H1 (cell line): ENCODE measurements at regions not wholly inside any gene's neighbourhood (a gene's known extent, or its start where the extent isn't known, plus 50 kb on each side); places are given as distances from the start of the nearest gene placed in this dataset.
"Not testable (repeated sequence)": the region's sequence is repeated elsewhere in the genome, so short reads cannot be mapped to it uniquely, and the experiment has no call there.

Experiments
- CTCF ChIA-PET: fragments of 300-600 bp; sonication (Branson Sonifier 250); formaldehyde crosslinking; loops from one replicate; lab custom pipeline; 2021; ENCODE audit not compliant: partially characterized antibody; lab: Charles Lee
- POLR2A ChIA-PET: fragments of 300-600 bp; sonication (Branson Sonifier 250); formaldehyde crosslinking; loops from one replicate; lab custom pipeline; 2021; ENCODE audit warnings: inconsistent platforms; ENCODE audit not compliant: partially characterized antibody; lab: Charles Lee
- DNase-seq, 2 experiments: peaks; one replicate each; pipeline versions ENCODE4 v3.0.0 to v3.0.0-alpha.2; 2010 to 2022; ENCODE audit warnings: low spot score in 2 of 2, low read depth in 1 of 2, mixed read lengths in 1 of 2
- FAIRE-seq: peaks from 2 replicates; lab custom pipeline; 2011; peaks lifted over from hg19 to GRCh38; lab: Jason Lieb, UNC
- H2AFZ ChIP-seq: 2 replicates; pipeline ENCODE4 v1.8.1; 2012; ENCODE audit warnings: low read length, inconsistent platforms
- H2AK5ac ChIP-seq: 2 replicates; pipeline ENCODE4 v1.6.1; 2013; ENCODE audit warnings: low read depth, low read length
- H2BK120ac ChIP-seq: replicated peaks from 2 replicates; pipeline ENCODE3; 2013; ENCODE audit warnings: low read depth, low read length, inconsistent platforms
- H2BK12ac ChIP-seq: 2 replicates; pipeline ENCODE4 v1.6.1; 2013; ENCODE audit warnings: low read depth, low read length
- H2BK15ac ChIP-seq: 2 replicates; pipeline ENCODE4 v1.6.1; 2013; ENCODE audit warnings: low read length
- H2BK20ac ChIP-seq: 2 replicates; pipeline ENCODE4 v1.6.1; 2013; ENCODE audit warnings: low read length
- H2BK5ac ChIP-seq: 2 replicates; pipeline ENCODE4 v1.6.1; 2013; ENCODE audit warnings: low read depth, low read length
- H3K14ac ChIP-seq: 2 replicates; pipeline ENCODE4 v1.6.1; 2013; ENCODE audit warnings: inconsistent platforms; ENCODE audit not compliant: insufficient read length
- H3K18ac ChIP-seq: 2 replicates; pipeline ENCODE4 v1.6.1; 2013; ENCODE audit warnings: low read length; ENCODE audit errors: extremely low read depth
- H3K23ac ChIP-seq: 2 replicates; pipeline ENCODE4 v1.6.1; 2013; ENCODE audit warnings: inconsistent platforms; ENCODE audit not compliant: insufficient read length
- H3K23me2 ChIP-seq: 2 replicates; pipeline ENCODE4 v1.6.1; 2013; ENCODE audit warnings: low read depth, low read length
- H3K27ac ChIP-seq: 2 replicates; pipeline ENCODE4 v1.6.1; 2011; ENCODE audit warnings: low read depth, low read length, inconsistent platforms
- H3K27me3 ChIP-seq, 4 experiments: replicated peaks in 1 of 4; 1 replicate in 1 of 4; 2 replicates in 3 of 4; pipeline versions ENCODE4 v1.6.1 to v1.8.1; 2011 to 2013; ENCODE audit warnings: low read length in 3 of 4, mild to moderate bottlenecking in 3 of 4, inconsistent platforms in 2 of 4, mixed read lengths in 2 of 4, moderate library complexity in 1 of 4; ENCODE audit not compliant: control insufficient read depth in 3 of 4, insufficient read depth in 3 of 4; ENCODE audit errors: extremely low read depth in 1 of 4
- H3K36me3 ChIP-seq, 4 experiments: 2 replicates each; pipeline versions ENCODE4 v1.6.1 to v1.8.1; 2011 to 2013; ENCODE audit warnings: mild to moderate bottlenecking in 4 of 4, low read length in 3 of 4, moderate library complexity in 2 of 4, control low read depth in 1 of 4, inconsistent platforms in 1 of 4; ENCODE audit not compliant: insufficient read depth in 4 of 4, control insufficient read depth in 2 of 4
- H3K4ac ChIP-seq: replicated peaks from 2 replicates; pipeline ENCODE3; 2013; ENCODE audit warnings: low read length, low read depth, mixed read lengths, inconsistent platforms; ENCODE audit not compliant: insufficient read length
- H3K4me1 ChIP-seq, 4 experiments: replicated peaks in 1 of 4; 1 replicate in 1 of 4; 2 replicates in 3 of 4; pipeline versions ENCODE4 v1.6.1 to v1.8.1; 2011 to 2013; ENCODE audit warnings: low read length in 3 of 4, inconsistent platforms in 2 of 4, mixed read lengths in 1 of 4; ENCODE audit not compliant: insufficient read depth in 4 of 4, control insufficient read depth in 3 of 4
- H3K4me2 ChIP-seq, 2 experiments: 2 replicates each; pipeline versions ENCODE4 v1.6.1 to v1.8.1; 2011 to 2013; ENCODE audit warnings: low read depth in 2 of 2, low read length in 2 of 2, control low read depth in 1 of 2, inconsistent platforms in 1 of 2, mild to moderate bottlenecking in 1 of 2; ENCODE audit not compliant: insufficient read depth in 1 of 2
- H3K4me3 ChIP-seq, 4 experiments: fragments of 200-600, 300-600 bp in 1 of 4; sonication (generic), shearing (Covaris generic), sonication (Bioruptor Twin) in 1 of 4; 2 replicates each; pipeline versions ENCODE4 v1.5.1 to v1.8.1; 2011 to 2016; ENCODE audit warnings: low read length in 4 of 4, low read depth in 3 of 4, control low read depth in 2 of 4, inconsistent platforms in 2 of 4, mild to moderate bottlenecking in 2 of 4, mixed read lengths in 1 of 4, moderate library complexity in 1 of 4; ENCODE audit not compliant: insufficient read depth in 2 of 4; ENCODE audit errors: extremely low read depth in 1 of 4
- H3K56ac ChIP-seq: replicated peaks from 2 replicates; pipeline ENCODE3; 2013; ENCODE audit warnings: low read depth, mild to moderate bottlenecking, mixed read lengths, low read length, inconsistent platforms; ENCODE audit not compliant: insufficient read length
- H3K79me1 ChIP-seq: 2 replicates; pipeline ENCODE4 v1.6.1; 2013; ENCODE audit warnings: low read depth, low read length, control low read depth
- H3K79me2 ChIP-seq, 2 experiments: 2 replicates each; pipeline versions ENCODE4 v1.6.1 to v1.8.1; 2012 to 2013; ENCODE audit warnings: low read length in 2 of 2, mild to moderate bottlenecking in 2 of 2, inconsistent platforms in 1 of 2; ENCODE audit not compliant: insufficient read depth in 2 of 2, control insufficient read depth in 1 of 2
- H3K9ac ChIP-seq, 4 experiments: replicated peaks in 1 of 4; 1 replicate in 1 of 4; 2 replicates in 3 of 4; pipeline versions ENCODE4 v1.6.1 to v1.8.1; 2011 to 2013; ENCODE audit warnings: low read depth in 3 of 4, low read length in 3 of 4, control low read depth in 2 of 4, mild to moderate bottlenecking in 2 of 4, moderate library complexity in 2 of 4, inconsistent platforms in 1 of 4; ENCODE audit errors: extremely low read depth in 1 of 4
- H3K9me3 ChIP-seq, 2 experiments: 2 replicates each; pipeline versions ENCODE4 v1.6.1 to v1.8.1; 2012 to 2013; ENCODE audit warnings: mild to moderate bottlenecking in 2 of 2, moderate library complexity in 2 of 2, control low read depth in 1 of 2, inconsistent platforms in 1 of 2, low read depth in 1 of 2, low read length in 1 of 2, mixed read lengths in 1 of 2; ENCODE audit not compliant: insufficient read depth in 2 of 2
- H4K20me1 ChIP-seq, 2 experiments: replicated peaks in 1 of 2; 2 replicates each; pipeline versions ENCODE3 to v1.8.1; 2011 to 2013; ENCODE audit warnings: inconsistent platforms in 2 of 2, low read length in 2 of 2, mild to moderate bottlenecking in 1 of 2; ENCODE audit not compliant: insufficient read depth in 2 of 2, control insufficient read depth in 1 of 2
- H4K5ac ChIP-seq: 2 replicates; pipeline ENCODE4 v1.6.1; 2013; ENCODE audit warnings: low read length, low read depth, mixed read lengths, inconsistent platforms; ENCODE audit not compliant: insufficient read length
- H4K8ac ChIP-seq: 2 replicates; pipeline ENCODE4 v1.8.0; 2013; ENCODE audit warnings: mild to moderate bottlenecking, moderate library complexity, low read length, inconsistent platforms; ENCODE audit not compliant: insufficient read depth; ENCODE audit errors: extremely low read depth
- H4K91ac ChIP-seq: replicated peaks from 2 replicates; pipeline ENCODE3; 2013; ENCODE audit warnings: low read length, mixed read lengths, inconsistent platforms; ENCODE audit not compliant: insufficient read length
- CTCF ChIP-seq, 3 experiments: IDR thresholded peaks; 1 replicate in 2 of 3; 2 replicates in 1 of 3; pipeline versions ENCODE4 v1.5.1 to v1.6.1; 2011; ENCODE audit warnings: low read length in 3 of 3, mild to moderate bottlenecking in 3 of 3, inconsistent platforms in 2 of 3, low read depth in 1 of 3, moderate library complexity in 1 of 3; ENCODE audit not compliant: insufficient read depth in 1 of 3; ENCODE audit errors: control extremely low read depth in 1 of 3
- WGBS, 2 experiments: shearing (Covaris generic) in 1 of 2; methylation state at CpG; one replicate each; pipeline versions ENCODE4 v1.1.6 to v1.1.7; 2013 to 2015; ENCODE audit warnings: low lambda C conversion rate in 2 of 2, mixed read lengths in 2 of 2, inconsistent platforms in 1 of 2, low coverage in 1 of 2, missing lambda C conversion rate in 1 of 2; ENCODE audit not compliant: insufficient replicate concordance in 2 of 2, insufficient coverage in 1 of 2, insufficient read length in 1 of 2; ENCODE audit errors: extremely low coverage in 1 of 2, missing lambda C conversion rate in 1 of 2; 5-methylcytosine and 5-hydroxymethylcytosine counted together

- no peak for TF ChIP-seq CTCF (IDR thresholded peaks at IDR 0.05; ENCODE audit: control extremely low read depth in 1 of 3, insufficient read depth in 1 of 3, low read depth in 1 of 3, low read length in 3 of 3)
These were observed 61.1 kb upstream of the KPNA3 start (continued) for GRCh38 chr13:49853535-49853934.

- H3K27ac ChIP-seq, H3K79me2 ChIP-seq, H3K56ac ChIP-seq, H3K9ac ChIP-seq, H3K23ac ChIP-seq, H3K36me3 ChIP-seq, H3K23me2 ChIP-seq, H4K8ac ChIP-seq, H3K4ac ChIP-seq, H4K5ac ChIP-seq, H3K4me2 ChIP-seq, H2BK120ac ChIP-seq, H3K79me1 ChIP-seq, CTCF ChIA-PET, H3K18ac ChIP-seq, H2AK5ac ChIP-seq, FAIRE-seq, H2BK12ac ChIP-seq, H3K14ac ChIP-seq, H2BK15ac ChIP-seq, H2BK5ac ChIP-seq, H3K4me1 ChIP-seq, H4K20me1 ChIP-seq, DNase-seq, H3K27me3 ChIP-seq, H2BK20ac ChIP-seq, H3K4me3 ChIP-seq, H4K91ac ChIP-seq, H2AFZ ChIP-seq: not testable (repeated sequence)
- WGBS, 2 experiments, result 90% methylated on average over 4 of the region's 4 CpGs; no CpG with 5 or more reads in 1 of the 2 experiments
- POLR2A ChIA-PET, result interaction anchor here (0.6 kb wide), 1 partner anchor 1758 kb away, joined by 3 read pairs; no protein-coding TSS in a partner anchor
- peaks cover 5 to 19% of the 10 kb centered on the region in 2 experiments; a peak in 2 of 4 replicates for H3K9me3 ChIP-seq
These were observed 60.0 kb upstream of the KPNA3 start for GRCh38 chr13:49852460-49852859.
